CD4-positive, alpha-beta T cell treated with Interleukin-6 at 100 ng/mL for 8 hours (primary cell): ENCODE measurements at regions not wholly inside any gene's neighbourhood (a gene's known extent, or its start where the extent isn't known, plus 50 kb on each side); places are given as distances from the start of the nearest gene placed in this dataset.

Experiments
- DNase-seq: peaks from one replicate; pipeline ENCODE4 v3.0.0-alpha.2; 2020; ENCODE audit warnings: mixed read lengths, low spot score

DNA sequence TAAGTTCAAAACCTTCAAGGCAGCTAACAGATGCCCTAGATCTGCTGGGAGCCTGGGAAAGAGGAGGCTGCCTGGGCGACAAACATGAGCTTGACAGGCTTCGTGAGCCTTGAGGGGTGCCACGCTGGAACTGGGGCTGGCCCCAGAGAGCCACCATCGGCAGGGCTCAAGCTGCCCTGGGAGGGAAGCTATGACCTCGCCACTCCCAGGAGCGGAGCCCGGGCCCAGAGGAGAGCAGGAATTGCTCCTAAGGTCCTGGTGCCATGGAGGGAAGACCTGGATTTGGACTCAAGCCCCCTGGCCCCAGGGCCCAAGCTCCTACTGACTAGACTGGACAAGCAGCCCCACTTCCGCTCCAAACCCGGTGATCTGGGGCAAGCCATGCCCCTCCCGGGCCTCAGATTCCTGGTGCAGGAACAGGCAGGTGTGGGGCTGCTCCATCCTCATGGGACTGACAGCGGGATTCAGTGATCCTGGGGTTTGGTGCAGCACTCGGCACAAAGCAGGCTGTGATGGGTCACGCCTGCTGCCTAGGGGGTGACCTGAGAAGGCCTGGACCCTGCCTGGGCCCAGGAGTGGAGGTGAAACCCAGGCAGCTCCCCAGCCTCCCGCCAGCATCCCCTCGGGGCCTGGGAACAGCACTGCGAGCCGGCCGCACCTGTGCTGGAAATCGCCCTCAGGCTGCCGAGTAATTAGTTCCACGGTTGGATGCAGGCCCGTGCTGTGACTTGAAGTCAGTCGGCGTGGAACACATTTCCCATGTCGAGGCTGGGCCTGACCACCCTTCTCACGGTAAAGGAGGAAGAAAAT lies 246.9 kb downstream of the NDUFA10 start:
- DNase-seq = no peak

DNA sequence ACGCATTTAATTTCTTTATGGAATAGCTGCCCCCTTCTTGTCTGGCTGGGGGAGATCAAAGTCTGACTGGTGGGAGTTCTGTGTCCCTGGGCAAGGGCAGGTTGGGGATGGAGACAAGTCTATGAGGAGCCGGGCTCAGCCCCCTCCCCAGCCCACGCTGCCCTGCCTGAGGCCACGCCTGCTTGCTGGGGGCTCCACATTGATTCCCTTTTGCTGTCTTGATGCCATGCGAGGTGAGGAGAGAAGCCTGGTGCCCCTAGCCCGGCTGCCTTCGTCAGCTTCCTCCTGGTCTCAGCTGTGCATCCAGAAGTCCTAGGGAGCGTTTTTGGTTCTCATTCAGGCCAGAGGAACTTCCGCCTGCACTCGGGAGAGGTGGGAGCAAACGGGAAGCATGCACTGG lies 247.9 kb downstream of the NDUFA10 start:
- DNase-seq = no peak

DNA sequence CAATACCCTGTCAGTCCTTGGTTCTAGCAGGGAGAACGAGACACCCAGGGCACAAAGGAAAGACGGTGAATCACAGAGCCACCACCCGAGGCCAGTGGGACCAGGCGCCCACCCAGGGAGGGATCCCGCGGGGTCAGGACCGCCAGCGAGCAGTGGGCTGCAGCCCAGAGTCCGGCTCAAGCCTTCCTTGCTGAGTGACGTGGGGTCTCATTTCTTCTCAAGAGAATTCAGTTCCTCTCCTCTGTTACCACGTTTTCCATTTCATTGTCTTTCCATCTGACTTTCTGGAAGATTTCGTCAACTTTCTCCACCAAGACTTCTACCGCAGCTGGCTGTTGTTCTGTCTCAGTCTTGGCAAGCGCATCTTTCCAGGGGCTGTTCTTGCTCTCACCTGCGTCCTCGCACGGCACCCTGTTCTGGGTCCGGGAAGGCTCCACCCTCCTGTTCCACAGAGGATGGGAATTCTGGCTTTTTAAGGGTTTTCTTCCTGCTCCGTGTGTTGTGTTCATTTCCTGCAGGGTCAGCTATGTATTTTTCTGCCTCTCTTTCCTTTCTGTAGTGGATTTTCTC lies 248.6 kb downstream of the NDUFA10 start:
- no peak for DNase-seq

DNA sequence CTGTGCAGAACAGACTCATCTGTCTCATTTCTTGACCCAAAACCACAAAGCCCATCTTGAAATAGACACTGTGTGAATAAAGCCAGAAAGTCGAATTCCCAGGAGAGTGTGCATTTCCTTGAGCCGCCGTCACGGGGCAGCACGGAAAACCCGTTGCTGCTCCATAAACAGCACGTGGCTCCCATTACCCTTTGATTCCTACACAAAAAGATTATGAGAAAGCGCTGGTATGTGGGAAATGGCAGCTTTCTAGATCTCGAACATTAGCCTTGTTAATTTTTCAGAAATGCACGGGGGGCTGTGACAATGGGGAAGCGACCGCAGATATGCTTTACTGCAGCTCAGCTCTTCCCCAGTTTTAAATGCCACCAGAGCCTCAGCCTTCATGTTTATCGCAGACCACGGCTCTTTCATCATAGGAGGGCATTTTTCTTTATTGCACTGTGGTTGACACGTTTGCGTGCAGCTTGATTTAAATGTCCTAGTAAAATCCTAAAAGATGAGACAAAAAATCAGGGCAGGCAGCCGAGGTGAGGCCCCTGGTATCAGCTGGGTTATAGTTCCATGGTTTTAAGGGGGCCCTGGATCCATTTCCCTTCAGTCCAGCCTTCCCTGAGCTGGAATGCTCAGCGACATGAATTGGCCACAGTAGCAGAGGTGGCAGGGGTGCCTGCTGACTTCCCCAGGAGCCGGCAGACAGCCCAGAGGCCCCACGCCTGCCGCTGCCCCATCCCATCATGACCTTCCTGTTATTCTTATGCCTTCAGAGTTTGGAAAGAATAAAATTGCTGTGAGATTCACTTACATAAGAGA lies 249.3 kb downstream of the NDUFA10 start:
- no peak for DNase-seq

DNA sequence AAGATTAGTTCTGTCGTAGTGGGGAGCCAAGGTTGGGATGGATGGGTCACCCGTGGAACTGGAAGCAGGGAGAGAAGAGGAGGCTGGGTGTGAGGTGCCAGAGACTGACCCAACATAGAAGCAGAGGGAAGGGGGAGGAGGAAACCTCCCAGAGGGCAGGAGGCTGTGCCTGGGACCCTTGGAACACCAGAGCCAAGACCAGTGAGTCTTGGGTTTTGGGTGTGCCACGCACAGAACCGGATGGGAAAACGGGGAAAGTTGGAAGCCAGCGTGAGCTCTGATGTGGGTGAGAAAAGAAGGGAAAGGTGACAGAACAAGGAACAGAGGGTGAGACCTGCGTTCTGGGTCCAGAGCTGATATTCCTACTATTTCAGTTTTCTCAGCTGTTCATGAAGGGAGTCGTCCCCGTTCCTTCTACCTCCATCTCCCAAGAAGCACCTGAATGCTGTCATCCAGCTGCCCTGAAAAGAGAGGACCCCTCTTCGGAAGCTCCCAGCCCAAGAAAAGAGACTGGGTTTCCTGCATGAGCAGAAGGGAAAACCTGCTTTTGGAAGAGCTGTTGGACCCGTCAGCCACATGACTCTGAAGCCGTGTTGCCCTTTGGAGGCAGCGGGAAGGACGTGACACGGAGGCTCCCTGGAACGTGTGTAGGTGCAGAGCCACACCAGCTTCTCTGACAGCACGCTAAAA lies 250.1 kb downstream of the NDUFA10 start:
- no peak for DNase-seq

DNA sequence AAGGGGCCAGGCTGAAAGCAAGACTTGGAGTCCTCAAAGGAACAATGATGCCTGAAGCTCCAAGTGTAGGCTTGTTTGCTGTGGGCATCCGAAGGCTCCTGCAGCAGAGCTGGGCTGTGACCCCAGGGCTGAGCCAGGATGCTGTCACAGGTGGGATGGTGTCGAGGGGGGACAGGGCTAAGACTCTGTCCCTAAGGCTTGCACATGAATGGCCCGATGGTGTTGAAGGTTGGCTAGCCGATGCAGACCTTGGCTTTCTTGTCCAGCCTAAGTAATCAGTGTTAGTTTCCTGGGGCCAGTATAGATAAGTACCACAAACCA lies 251.0 kb downstream of the NDUFA10 start:
- no peak for DNase-seq

DNA sequence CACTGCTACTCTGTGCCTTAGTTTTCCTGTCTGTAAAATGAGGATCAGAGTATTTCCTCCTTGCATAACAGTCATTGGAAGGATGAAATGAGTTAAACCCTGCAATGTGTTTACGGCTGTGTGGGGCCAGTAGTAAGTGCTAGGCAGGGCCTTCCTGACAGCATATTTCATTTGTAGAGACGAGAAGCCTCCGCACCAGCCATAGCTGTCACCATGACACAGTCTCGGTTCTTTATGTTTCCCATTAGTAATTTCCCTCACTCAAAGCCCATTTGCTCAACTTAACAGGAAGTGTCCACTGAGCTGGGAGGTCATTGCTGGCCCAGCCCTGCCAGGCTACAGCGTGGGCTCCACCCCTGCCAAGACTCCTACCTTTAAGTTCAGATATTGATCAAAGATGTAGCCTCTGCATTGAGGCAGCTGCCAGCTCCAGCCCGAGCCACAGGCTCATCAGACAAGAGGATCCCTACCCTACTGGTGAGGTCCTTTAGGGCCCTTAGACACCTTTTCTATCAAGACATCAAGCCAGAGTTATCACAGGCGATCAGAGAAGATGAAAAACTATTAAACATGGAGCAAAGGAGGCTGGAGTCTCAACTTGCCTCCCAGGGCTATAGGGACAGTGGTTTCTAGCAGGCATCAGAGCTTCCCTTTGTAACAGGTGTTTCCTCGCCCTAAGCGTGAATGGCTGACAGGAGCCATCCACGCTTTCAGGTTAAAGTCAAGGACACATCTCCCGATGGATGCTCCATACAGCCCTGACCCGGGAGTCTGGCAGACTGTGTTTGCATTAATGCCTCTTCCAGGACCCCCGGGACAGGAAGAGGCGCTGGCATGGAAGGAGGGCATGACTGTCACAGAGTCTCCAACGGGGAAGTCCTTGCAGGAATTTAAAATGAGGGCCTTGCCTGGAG lies 251.7 kb downstream of the NDUFA10 start:
- no peak for DNase-seq

DNA sequence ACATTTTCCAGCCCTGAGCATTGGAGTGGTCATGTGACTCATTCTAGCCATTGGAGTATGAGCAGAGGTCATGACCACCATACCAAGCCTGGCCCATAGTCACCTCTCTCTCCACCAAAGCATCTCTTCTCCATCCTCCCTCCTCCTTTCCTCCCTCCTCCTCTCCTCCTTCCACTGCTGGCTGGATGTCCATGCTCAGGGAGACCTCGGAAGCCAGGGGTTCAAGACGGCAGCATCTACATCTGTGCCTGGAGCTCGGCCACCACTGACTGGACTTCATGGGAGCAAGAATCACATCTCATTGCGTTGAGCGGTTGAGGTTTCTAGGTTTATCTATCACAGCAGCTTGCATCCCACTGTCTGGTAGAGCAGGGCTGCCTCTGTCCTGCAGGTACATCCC lies 252.4 kb downstream of the NDUFA10 start:
- DNase-seq = no peak

DNA sequence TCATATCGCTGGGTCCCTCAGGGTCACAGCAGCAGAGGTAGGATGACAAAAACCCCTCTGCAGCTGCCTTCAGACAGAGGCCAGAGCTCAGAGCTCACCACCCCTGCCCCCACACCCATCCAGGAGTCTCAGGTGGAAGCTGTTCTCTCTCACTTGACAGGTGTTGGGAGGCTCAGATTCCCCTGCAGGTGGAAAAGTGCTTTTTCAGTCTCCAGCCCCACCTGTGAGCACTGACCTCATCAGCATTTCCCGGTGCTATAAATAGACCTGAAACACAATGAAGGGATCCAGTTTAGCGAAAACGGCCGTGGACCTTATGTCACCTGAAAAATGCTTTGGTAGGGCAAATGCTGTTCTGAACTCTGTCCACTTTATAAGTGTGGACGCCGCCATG lies 254.9 kb downstream of the NDUFA10 start:
- DNase-seq = no peak

DNA sequence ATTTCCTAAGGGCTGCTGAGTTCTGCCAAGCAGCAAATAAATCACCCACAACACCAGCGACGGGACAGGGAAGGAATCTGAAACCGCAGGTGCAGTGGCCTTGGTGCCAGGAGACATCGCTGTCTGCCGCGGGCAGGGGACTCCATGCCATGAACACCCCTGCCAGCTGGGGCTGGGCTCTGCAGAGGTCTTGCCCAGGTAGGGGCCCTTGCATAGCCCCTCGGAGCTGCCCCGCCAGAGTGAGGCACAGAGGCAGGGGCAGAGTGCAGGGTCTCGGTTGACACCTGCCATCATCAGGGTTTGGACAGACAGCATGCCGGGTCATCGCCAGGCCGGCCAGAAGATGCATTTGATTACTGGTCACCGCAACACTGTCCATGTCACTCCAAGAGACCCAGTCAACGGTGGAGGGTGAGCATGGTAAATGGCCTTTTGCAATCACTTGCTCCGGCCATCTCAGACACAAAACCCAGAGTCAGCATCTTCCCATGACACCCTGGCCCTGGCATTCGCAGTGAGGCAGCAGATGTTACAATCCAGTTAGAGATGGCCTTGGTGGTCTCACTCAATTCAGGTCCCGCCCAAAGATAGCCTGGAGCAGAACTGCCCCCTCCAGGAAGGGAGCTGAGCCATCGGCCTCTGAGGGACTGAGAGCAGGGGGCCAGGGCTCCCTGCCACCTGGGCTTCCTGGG lies 255.4 kb downstream of the NDUFA10 start:
- no peak for DNase-seq

DNA sequence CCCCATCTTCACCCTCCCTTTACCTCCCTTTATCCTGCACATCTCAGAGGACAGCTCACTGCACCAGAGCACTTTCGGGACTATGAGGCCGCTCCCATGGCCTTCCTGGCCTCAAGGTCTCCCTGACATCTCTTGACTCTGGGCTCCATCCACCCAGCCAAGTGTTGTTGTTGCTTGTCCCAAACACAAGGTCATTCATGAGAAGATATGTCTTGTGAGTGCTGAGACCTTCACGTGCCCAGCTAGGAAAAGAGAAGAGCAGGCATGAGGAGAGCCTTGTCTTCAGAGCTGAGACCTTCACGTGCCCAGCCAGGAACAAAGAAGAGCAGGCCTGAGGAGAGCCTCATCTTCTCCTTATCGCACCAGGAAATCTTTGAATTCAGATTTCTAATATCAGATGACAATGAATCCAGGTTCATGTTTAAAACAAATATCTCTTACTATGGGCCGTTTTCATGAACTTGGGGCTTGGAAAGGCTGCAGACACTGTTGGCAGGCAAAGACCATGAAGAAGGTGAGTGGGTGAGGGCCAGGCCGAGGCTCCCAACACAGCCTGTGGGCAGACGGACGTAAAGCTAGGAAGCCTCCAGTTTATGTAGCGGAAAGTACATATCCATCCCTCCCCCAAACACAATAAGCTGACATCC lies 256.1 kb downstream of the NDUFA10 start:
- DNase-seq = no peak

DNA sequence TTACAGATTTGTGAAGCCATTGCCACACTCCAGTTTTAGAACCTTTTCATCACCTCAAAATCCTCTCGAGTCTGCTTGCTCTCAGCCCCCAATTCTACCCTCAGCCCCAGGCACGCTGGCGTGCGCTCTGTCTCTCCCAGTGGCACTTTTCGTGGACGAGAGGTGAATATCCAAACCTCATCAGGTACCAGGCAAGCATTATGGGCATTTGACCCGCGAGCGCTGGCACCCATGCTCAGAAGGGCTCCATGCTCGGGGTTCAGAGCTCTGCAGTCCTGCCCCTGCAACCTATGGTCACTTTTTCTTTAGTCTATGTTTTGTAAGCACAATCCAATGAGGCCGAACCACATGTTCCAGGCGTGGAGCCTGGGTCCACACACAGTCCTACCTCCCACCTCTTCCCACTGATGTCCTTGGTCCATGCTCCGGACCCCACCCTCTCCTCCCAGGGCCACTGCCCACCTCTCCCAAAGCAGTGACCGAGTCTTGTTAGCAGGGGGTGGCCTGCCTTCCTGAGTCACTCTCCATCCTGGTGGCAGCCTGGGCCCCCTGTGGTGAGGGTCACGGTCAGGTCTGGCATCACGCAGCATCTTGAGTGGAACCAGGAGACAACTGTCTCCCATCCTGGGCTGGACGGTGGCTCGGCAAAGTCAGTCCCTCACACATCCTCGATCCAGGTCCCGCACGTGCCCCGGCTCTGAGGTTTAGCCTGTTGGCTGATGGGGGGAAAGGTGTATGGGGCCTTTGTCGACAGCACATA lies 256.9 kb downstream of the NDUFA10 start:
- DNase-seq = no peak

DNA sequence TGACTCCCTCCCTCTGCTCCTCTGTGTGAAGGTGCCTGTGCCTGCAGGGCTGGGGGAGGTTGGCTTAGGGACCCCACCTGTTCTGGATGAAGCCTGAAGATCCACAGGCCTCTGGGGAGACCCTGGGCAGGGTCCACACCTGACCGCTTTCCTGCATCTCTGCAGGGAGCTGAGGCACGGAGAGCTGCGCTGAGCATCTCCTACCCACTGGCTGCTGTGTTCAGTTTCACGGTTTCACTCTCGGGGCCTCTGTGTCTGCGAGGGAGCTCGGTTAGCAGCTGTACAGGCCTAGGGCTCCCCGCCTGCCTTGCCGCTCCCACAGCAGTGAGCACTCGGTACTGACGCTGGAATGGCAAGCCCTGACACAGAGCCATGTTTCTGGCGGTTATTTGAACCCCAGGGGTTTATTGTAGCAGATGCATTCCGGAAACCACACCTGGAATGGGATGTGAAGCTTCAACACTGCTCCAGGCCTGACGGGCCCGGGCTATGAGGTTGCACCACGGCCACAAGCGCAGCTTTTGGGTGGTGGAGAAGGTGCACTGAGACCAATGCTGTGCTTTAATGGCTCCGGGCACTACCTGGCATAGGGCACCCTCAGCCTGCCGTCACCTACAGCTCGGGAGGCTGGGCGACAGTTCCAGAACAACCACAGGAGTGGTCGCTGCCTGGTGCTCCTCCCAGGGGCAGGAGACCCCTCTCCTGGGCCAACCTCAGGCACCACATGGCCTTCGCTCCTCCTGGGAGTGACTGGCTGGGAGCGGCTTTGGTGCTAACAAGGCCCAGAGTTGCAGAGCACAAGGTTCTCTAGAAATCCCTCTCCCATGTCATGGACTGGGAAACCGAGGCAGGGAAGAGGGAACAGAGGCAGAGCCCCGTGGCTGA lies 257.9 kb downstream of the NDUFA10 start:
- no peak for DNase-seq

DNA sequence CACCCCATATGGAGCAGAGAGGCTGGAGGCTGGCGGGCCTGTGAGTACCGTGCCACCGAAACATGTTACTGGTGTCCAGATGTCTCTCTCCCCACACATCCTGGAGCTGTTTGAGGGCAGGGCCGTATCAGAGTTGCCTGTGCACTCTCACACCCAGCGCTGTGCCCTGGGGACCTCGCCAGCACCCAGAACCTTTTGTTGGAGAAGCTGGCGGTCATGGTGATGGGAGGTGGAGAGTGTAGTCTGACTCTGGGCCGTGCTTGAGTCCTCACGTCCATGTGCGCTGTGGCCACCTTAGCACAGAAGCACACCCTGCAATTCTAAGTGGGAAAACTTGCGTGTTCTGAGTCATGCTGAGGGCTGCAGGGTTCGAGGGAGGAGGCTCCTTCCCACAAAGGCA lies 259.2 kb downstream of the NDUFA10 start:
- no peak for DNase-seq

DNA sequence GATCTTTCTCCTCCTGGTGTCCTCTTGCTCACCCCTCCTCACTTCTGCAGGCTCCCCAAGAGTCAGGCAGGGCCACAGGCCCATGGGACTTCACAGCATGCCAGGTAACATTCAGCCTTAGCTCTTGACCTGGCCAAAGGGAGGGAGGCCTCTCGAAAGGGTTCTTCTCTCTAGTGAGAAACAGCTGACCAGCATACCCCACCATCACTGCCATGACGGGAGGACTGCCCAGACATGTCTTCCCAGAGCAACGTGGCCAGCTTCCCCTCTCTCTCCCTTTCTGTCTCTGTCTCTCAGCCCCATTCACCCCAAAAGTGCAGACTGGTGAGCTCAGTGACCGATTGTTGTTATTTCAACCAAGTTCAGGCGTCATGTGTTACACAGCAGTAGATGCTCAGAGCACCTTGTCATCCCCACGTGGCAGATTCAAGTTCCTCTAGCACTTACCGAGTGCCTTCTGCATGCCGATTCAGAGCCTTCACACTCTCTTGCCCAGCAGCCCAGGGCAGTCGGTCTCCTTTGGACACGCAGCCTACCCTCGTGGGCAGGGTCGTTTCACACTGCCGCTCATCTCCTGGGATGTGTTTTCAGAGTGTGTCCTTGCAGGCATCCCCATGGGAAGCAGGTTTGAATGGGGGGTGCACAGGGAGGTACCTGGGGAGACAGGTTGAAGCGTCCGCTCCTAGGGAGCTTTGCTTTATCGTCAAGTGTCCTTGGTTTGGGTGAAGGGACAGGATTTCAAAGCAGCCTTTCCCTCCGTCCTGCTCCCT lies 259.9 kb downstream of the NDUFA10 start:
- no peak for DNase-seq

DNA sequence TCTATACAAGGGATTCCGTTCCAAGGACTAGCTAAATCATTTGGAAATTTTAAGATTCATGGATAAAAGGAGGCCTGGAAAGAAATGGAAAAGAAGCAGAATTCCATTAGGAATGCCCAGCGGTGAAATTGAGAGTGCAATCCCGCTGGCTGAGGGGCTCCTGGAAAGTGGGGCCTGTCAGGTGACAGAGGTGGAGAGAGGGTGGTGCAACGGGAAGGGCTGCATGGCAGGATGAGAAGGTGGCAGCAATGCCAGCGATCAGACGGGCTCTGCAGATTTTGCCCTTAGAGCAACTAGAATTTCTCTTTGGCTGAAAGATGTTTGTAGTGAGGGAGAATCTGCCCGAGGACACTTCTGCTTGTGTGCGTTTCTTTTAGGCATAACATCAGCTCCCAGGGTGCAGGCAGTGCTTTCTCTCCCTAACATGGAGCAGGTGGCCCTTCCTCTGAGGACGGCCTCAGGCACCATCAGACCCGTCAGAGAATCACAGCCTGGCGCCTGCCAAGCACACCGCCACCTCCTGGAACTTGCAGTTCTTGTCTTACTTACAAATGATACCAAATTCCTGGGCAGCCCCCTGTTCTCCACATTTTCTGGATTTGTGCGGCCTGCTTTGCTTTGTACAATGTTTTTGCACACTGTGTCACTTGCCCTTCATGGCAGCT lies 261.6 kb downstream of the NDUFA10 start:
- no peak for DNase-seq

DNA sequence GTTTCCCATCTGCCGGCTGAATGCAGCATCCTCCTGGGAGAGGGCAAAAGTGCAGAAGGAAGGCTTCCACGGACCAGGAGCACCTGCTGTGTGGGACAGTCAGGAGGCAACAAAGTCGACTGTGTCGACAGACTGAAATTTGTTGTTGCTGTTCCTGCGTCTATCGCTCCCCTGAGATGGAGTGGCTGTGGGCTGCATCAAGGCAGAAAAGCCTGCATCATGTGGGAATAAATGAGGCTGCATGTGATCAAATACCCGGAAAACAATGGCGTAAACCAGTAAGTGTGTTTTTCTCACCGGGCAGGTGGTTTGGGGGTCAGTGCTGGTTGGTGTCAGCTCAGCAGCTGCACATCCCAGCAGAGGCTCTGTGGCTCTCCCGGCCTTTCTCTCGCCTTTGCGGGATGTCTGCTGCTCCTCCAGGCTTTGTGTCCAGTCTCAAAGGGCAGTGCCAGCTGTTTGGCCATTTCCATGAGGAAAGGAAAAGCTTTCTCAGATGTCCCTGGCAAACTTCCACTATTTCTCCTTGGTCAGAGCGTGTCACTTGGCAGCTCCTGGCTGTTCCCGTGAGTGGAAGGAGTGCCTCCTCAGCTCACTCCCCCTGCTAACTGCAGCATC lies 262.4 kb downstream of the NDUFA10 start:
- DNase-seq = no peak
